Pancreas (tissue), 10 donors: ENCODE measurements at regions not wholly inside any gene's neighbourhood (a gene's known extent, or its start where the extent isn't known, plus 50 kb on each side); places are given as distances from the start of the nearest gene placed in this dataset.
A peak's percentile ranks its signal among the peaks of the same experiment; 100 is the strongest.

Experiments
- ATAC-seq, 4 donors: fragments of 200-7000 bp; cut with Tn5 transposase; one replicate each; pipeline versions ENCODE4 v1.8.0 to v1.9.1; 2020; ENCODE audit warnings: mild to moderate bottlenecking in 4 of 4, moderate library complexity in 4 of 4
- DNase-seq, 6 donors: peaks; one replicate each; pipeline ENCODE4 v3.0.0-alpha.2; 2020
- FAIRE-seq: peaks from 2 replicates; lab custom pipeline; 2012; peaks lifted over from hg19 to GRCh38; lab: Jason Lieb, UNC
- H3K27ac ChIP-seq, 4 donors: fragments of 200-600 bp; sonication (generic); 1 replicate in 3 of 4; 2 replicates in 1 of 4; pipeline versions ENCODE4 v1.5.0 to v1.8.0; 2020
- H3K27me3 ChIP-seq, 4 donors: fragments of 200-600 bp; one replicate each; pipeline ENCODE4 v1.8.0; 2021
- H3K36me3 ChIP-seq, 3 donors: fragments of 200-600 bp; sonication (generic) in 1 of 3; one replicate each; pipeline versions ENCODE4 v1.5.0 to v1.8.0; 2020 to 2021
- H3K4me1 ChIP-seq, 3 donors: fragments of 200-600 bp; one replicate each; pipeline ENCODE4 v1.8.0; 2021
- H3K4me3 ChIP-seq, 4 donors: fragments of 200-600 bp; sonication (generic) in 2 of 4; one replicate each; pipeline versions ENCODE4 v1.5.0 to v1.8.0; 2020 to 2021
- H3K9me3 ChIP-seq, 4 donors: fragments of 200-600 bp; one replicate each; pipeline ENCODE4 v1.8.0; 2021
- CTCF ChIP-seq, 4 donors: fragments of 200-600 bp; sonication (generic) in 3 of 4; IDR thresholded peaks; one replicate each; pipeline versions ENCODE4 v1.5.0 to v1.8.0; 2021; ENCODE audit warnings: antibody characterized with exemption in 4 of 4
- WGBS, 2 donors: extraction: QIAGEN DNeasy Blood & Tissue Kit; methylation state at CpG; one replicate each; pipeline ENCODE4 v1.1.7; 2013; 5-methylcytosine and 5-hydroxymethylcytosine counted together
- intact Hi-C, 3 donors: fragments of 100-400 bp; cut with DNase I; formaldehyde crosslinking; loops; one replicate each; pipeline versions ENCODE4 v1.11.1 to v1.14.2; 2022
- donor health status: healthy with polysubstance abuse.
- donor health status: DM: no; HTN: no; CAD: no; lungs with moderate emphysema.
- donor health status: DM: no; HTN: no; CAD: no.
- donor health status: control.
- donor health status: control.
- donor health status: Bipolar disorder and iron deficiency.
- donor health status: DM: yes; HTN: yes; CAD: no.
- donor health status: DM: no; HTN: no; CAD: no.
- donor health status: DM: no; HTN: no; CAD: no.
- donor health status: DM: yes; HTN: yes; CAD: no.

DNA sequence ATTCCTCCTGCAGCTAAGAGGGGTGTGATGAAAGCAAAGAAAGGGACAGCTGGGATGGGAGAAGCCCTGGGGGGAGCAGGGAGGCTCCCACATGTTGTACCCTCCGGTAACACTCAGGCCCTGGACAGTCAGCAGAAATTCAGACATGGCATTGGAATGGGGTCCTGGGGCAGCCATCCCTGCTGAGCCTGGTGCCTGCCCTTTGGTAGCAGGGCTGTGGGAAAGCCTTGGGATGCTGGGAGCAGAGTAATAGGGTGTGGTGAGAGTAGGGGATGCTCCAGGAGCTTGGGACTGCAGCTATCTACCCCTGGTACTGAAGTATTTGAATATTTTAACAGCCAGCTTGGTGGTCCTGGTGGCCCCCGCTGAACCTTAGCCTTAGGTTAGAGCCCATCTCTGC lies 56.8 kb downstream of the FAM241B start:
- H3K4me3 ChIP-seq = no peak overlapping the region
- ATAC-seq (no peak), DNase-seq (no peak), FAIRE-seq (no peak)
- intact Hi-C loops = no loop called here
- no peak for TF ChIP-seq CTCF (IDR thresholded peaks at IDR 0.05)
- H3K9me3 ChIP-seq = no peaks in the 10 kb centered on the region
- no peaks in the 10 kb centered on the region for H3K36me3 ChIP-seq
- whole genome bisulfite sequencing, 2 donors = 94% methylated on average over 2 of the region's 2 CpGs
- peak overlapping the region; percentile 71 to 86 (median 76) for H3K27ac ChIP-seq
- H3K27me3 ChIP-seq = no peaks in the 10 kb centered on the region
- H3K4me1 ChIP-seq = peaks cover 17 to 37% (median 34%) of the 10 kb centered on the region in 3 donors

DNA sequence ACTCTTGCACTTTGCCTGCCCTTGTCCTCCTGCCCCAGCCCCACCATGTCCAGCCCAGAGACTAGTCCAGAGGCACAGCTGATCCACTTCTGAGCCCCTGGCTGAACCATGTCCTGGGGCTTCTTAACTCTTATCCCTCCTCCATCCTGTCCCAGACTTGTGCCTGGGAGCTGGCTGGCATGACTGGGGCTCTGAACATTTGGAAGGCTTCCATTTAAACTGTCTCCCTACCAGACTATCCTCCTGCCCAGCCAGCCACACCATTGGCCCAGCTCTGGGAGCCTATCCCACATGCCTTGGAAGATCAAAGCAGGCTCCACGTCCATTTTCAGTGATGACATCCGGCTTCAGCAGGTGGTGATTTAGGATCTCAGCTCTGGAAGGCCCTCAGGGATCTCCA lies 57.4 kb downstream of the FAM241B start:
- WGBS, 2 donors = 86 to 89% methylated on average over 2 of the region's 2 CpGs

DNA sequence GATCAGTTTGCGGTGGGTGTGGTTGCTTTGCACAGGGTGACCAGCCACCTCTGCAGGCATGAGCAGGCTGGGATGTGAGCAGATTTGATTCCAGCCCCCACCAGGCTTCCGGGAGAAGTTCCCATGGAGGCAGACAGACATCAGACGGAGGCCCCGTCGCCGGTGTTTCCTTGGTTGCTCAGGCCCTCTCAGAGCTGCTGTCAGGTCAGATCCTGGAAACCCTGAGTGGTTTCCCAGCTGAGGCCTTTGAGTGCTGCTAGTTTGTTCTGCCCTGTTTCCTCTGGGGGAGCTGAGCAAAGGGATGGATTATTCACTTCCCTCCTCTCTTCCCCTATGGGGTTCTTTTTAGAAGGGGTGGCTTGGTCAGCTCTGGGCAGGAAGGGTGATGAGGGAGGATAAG lies 62.2 kb downstream of the FAM241B start:
- ATAC-seq (no peak), DNase-seq (no peak), FAIRE-seq (no peak)
- TF ChIP-seq CTCF (IDR thresholded peaks at IDR 0.05) = no peak
- intact Hi-C loops = no loop called here
- H3K27me3 ChIP-seq = no peaks in the 10 kb centered on the region
- H3K9me3 ChIP-seq = no peaks in the 10 kb centered on the region
- no peak overlapping the region for H3K27ac ChIP-seq
- H3K4me3 ChIP-seq = no peak overlapping the region
- WGBS, 2 donors = 83 to 84% methylated on average over 6 of the region's 6 CpGs
- H3K4me1 ChIP-seq = no peaks in the 10 kb centered on the region
- H3K36me3 ChIP-seq = no peaks in the 10 kb centered on the region

More for the DNA sequence above, 57.4 kb downstream of the FAM241B start:
- no peaks in the 10 kb centered on the region for H3K36me3 ChIP-seq
- intact Hi-C loops = no loop called here
- H3K4me1 ChIP-seq = peaks cover 17 to 37% (median 34%) of the 10 kb centered on the region in 3 donors
- H3K4me3 ChIP-seq = no peak overlapping the region
- H3K27ac ChIP-seq = peak overlapping the region in 2 of 4 donors; percentile 71 to 75
- no peak for TF ChIP-seq CTCF (IDR thresholded peaks at IDR 0.05)
- FAIRE-seq = no peak
- H3K27me3 ChIP-seq = no peaks in the 10 kb centered on the region
- H3K9me3 ChIP-seq = no peaks in the 10 kb centered on the region
- no peak for DNase-seq
- ATAC-seq = no peak

- no peaks in the 10 kb centered on the region for H3K4me1 ChIP-seq
- no peak for TF ChIP-seq CTCF (IDR thresholded peaks at IDR 0.05)
- H3K9me3 ChIP-seq = no peaks in the 10 kb centered on the region
- ATAC-seq (no peak), DNase-seq (no peak), FAIRE-seq (no peak)
- H3K4me3 ChIP-seq = no peak overlapping the region
- no peaks in the 10 kb centered on the region for H3K36me3 ChIP-seq
- intact Hi-C loops = no loop called here
- no peaks in the 10 kb centered on the region for H3K27me3 ChIP-seq
- no peak overlapping the region for H3K27ac ChIP-seq
- WGBS, 2 donors = 86 to 95% methylated on average over 6 of the region's 6 CpGs
Observed at GRCh38 chr10:69692891-69693290, 62.8 kb downstream of the FAM241B start.

DNA sequence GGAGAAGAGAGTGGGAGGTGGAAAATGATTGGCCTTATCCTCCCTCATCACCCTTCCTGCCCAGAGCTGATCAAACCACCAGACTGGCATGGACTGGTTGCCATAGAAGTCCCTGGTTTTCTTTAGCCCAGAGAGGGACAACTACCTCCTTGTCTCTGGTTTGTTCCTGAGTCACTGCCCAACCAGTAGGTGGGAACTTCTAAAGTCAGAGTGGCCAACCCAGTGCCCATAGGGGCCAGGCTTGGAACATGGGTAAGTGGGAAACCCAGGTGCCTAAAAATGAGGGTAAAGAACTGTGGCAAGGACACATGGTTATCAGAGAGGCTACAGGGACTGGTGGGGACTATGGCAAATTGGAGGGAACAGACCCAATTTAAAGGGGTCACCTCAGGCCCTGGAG lies 63.8 kb downstream of the FAM241B start:
- H3K36me3 ChIP-seq = no peaks in the 10 kb centered on the region
- intact Hi-C loops = no loop called here
- H3K4me3 ChIP-seq = no peak overlapping the region
- no peak for TF ChIP-seq CTCF (IDR thresholded peaks at IDR 0.05)
- no peak overlapping the region for H3K27ac ChIP-seq
- no peaks in the 10 kb centered on the region for H3K27me3 ChIP-seq
- no peak for ATAC-seq
- DNase-seq = no peak
- H3K4me1 ChIP-seq = no peaks in the 10 kb centered on the region
- no peak for FAIRE-seq
- no peaks in the 10 kb centered on the region for H3K9me3 ChIP-seq
